ENCODE measurements at regions not wholly inside any gene's neighbourhood (a gene's known extent, or its start where the extent isn't known, plus 50 kb on each side); places are given as distances from the start of the nearest gene placed in this dataset.

- no peak for DNase-seq (ENCODE audit: low spot score)
Observed at GRCh38 chr6:85112540-85112939, 337.3 kb upstream of the NT5E start.

More at GRCh38 chr6:85112540-85112939, 337.3 kb upstream of the NT5E start:
- 85% methylated on average over 1 of the region's 1 CpG for WGBS
- Histone ChIP-seq H3K36me3 (ENCODE audit: control insufficient read depth in 4 of 4, insufficient read depth in 3 of 4, low read depth in 1 of 4, low read length in 3 of 4) (no peaks in the 10 kb centered on the region), H3K4me1 (ENCODE audit: control insufficient read depth in 4 of 4, insufficient read depth in 4 of 4, low read length in 3 of 4) (no peaks in the 10 kb centered on the region), H3K9me3 (ENCODE audit: control insufficient read depth in 4 of 4, low read length in 3 of 4) (no peaks in the 10 kb centered on the region), H3K27me3 (ENCODE audit: control insufficient read depth in 4 of 4, insufficient read depth in 4 of 4, low read length in 3 of 4) (peaks cover 0 to 4% (median 0%) of the 10 kb centered on the region in 4 donors), H3K27ac (ENCODE audit: low read depth in 1 of 2, low read length in 2 of 2) (no peak overlapping the region), H3K4me3 (ENCODE audit: low read depth in 1 of 3, low read length in 3 of 3) (no peak overlapping the region), H3K9ac (ENCODE audit: low read depth in 1 of 2, low read length in 2 of 2) (no peak overlapping the region)
- no peak for TF ChIP-seq RAD21 (IDR thresholded peaks at IDR 0.05)
- no peak for TF ChIP-seq HNF4G (IDR thresholded peaks at IDR 0.05)
- TF ChIP-seq FOXA1 (IDR thresholded peaks at IDR 0.05), result no peak
- TF ChIP-seq REST (IDR thresholded peaks at IDR 0.05), result no peak
- no peak for TF ChIP-seq FOXA2 (IDR thresholded peaks at IDR 0.05)
- TF ChIP-seq YY1 (IDR thresholded peaks at IDR 0.05), result no peak
- no peak for TF ChIP-seq TAF1 (conservative IDR thresholded peaks at IDR 0.05)
- TF ChIP-seq HNF4A (conservative IDR thresholded peaks at IDR 0.05), result no peak
- no peak for TF ChIP-seq RXRA (IDR thresholded peaks at IDR 0.05)
- TF ChIP-seq GABPA (IDR thresholded peaks at IDR 0.05 in 1 of 2, conservative IDR thresholded peaks at IDR 0.05 in 1 of 2), result no peak
- TF ChIP-seq NR2F2 (IDR thresholded peaks at IDR 0.05), result no peak
- no peak for TF ChIP-seq ZBTB33 (IDR thresholded peaks at IDR 0.05)
- no peak for TF ChIP-seq MAX (IDR thresholded peaks at IDR 0.05)
- no peak for TF ChIP-seq EGR1 (IDR thresholded peaks at IDR 0.05; ENCODE audit: low read depth in 2 of 2)
- no peak for TF ChIP-seq CTCF (IDR thresholded peaks at IDR 0.05; ENCODE audit: low read depth, low read length, missing input control)
- TF ChIP-seq SP1 (IDR thresholded peaks at IDR 0.05), result no peak
- no peak for TF ChIP-seq ATF3 (IDR thresholded peaks at IDR 0.05)
- TF ChIP-seq JUND (IDR thresholded peaks at IDR 0.05), result no peak
